ENCODE measurements at regions not wholly inside any gene's neighbourhood (a gene's known extent, or its start where the extent isn't known, plus 50 kb on each side); places are given as distances from the start of the nearest gene placed in this dataset.

DNA sequence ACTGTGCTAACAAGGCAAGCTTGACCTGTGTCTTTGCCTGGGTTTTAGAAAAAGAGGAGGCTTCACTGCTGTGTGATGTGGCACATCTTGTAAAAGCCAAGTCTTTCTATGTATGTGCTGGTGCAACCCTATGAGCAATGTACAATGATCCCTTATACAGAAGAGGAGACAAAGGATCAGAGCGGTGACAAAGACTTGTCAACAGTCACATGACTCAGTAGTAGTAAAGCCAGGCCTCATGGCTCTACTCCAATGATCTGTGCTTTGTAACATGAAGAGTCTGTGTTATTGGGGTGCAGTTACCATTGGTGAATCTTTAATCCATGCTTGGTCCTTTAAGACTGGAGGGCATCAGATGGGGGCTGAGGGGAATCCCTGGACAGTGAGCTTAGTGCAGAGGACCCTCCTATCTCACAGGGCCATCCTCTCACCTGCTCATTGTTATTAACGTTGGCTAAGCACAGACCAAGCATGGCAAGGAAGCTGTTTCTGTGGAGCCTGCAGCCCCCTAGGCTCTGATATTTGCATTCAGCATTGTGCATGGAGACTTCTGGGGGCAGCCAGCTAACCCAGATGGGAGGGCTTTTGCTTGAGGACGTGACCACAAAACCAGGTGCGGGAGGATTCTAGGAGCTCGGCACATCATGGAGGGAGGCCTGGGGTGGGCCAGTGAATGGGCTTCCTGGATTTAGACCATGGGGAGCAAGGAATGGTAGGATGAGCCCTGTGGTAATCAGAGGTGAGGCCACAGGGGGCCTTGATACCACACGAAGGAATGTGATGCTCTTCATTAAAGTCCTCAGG is 308.8 kb upstream of the ZNF32 start:
- TF ChIP-seq, protein P1, sequence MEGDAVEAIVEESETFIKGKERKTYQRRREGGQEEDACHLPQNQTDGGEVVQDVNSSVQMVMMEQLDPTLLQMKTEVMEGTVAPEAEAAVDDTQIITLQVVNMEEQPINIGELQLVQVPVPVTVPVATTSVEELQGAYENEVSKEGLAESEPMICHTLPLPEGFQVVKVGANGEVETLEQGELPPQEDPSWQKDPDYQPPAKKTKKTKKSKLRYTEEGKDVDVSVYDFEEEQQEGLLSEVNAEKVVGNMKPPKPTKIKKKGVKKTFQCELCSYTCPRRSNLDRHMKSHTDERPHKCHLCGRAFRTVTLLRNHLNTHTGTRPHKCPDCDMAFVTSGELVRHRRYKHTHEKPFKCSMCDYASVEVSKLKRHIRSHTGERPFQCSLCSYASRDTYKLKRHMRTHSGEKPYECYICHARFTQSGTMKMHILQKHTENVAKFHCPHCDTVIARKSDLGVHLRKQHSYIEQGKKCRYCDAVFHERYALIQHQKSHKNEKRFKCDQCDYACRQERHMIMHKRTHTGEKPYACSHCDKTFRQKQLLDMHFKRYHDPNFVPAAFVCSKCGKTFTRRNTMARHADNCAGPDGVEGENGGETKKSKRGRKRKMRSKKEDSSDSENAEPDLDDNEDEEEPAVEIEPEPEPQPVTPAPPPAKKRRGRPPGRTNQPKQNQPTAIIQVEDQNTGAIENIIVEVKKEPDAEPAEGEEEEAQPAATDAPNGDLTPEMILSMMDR (IDR thresholded peaks at IDR 0.05) = no peak
- no peak for TF ChIP-seq POLR2AphosphoS5 (IDR thresholded peaks at IDR 0.05)
- no peak for TF ChIP-seq POLR2A (IDR thresholded peaks at IDR 0.05)
